NCI-H146 treated with DMSO at 0.1 percent for 48 hours (cell line): ENCODE measurements at regions not wholly inside any gene's neighbourhood (a gene's known extent, or its start where the extent isn't known, plus 50 kb on each side); places are given as distances from the start of the nearest gene placed in this dataset.

ENCODE experiments used
- DNase-seq: peaks from one replicate; lab custom pipeline; 2025; ENCODE audit not compliant: unreplicated experiment; lab: John Stamatoyannopoulos, UW

- DNase-seq = no peak
Observed at GRCh38 chr22:46064966-46065666, 85.2 kb upstream of the PPARA start.

- DNase-seq = no peak
Observed at GRCh38 chr22:46065691-46066454, 84.5 kb upstream of the PPARA start.

- no peak for DNase-seq
Observed at GRCh38 chr22:46066691-46067090, 83.6 kb upstream of the PPARA start.

DNA sequence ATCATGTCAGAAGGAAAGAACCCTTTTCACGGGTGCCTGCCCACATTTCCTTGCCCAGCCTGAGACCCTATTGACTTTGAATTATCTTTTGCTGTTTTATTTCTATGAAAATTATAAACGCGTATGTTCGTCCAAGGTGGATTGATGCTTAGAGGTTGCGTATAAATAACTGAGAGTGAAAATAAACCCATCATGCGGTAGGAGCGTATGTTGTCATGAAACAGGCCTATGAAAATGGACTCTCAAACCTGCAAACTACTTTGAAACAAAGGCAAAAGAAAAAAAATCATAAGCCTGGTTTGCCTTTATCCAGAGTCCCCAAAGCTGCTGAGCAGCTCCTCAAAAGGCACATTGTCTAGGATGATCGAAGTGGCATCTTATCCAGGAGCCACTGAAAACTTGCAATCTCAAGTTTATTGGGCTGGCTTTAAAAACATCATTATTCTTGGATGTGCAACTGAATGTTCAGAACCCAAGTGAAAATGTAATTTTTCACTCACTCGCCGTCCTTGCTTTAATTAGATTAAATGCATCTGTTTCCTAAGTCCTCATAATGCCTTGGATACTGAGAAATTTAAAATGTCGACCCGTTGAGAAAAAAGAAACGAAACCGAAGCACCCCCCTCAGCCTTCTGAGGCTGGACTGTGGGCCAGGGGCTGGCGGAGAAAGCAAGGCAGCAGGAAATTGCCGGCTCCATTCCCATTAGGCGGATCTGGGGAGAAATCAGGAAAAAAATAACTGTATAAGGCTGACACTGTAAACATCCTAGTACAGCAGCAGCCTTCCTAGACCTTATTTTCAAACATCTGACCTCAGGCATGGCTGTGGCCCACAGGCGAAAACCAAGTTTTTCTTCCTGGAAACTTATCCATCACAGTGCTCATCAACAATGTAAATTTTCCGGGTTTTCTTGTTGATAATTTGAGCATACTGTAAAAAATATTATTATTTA is 82.9 kb upstream of the PPARA start:
- no peak for DNase-seq

- no peak for DNase-seq
Observed at GRCh38 chr22:46068181-46068592, 82.1 kb upstream of the PPARA start.

- no peak for DNase-seq
Observed at GRCh38 chr22:46068593-46069491, 81.5 kb upstream of the PPARA start.

DNA sequence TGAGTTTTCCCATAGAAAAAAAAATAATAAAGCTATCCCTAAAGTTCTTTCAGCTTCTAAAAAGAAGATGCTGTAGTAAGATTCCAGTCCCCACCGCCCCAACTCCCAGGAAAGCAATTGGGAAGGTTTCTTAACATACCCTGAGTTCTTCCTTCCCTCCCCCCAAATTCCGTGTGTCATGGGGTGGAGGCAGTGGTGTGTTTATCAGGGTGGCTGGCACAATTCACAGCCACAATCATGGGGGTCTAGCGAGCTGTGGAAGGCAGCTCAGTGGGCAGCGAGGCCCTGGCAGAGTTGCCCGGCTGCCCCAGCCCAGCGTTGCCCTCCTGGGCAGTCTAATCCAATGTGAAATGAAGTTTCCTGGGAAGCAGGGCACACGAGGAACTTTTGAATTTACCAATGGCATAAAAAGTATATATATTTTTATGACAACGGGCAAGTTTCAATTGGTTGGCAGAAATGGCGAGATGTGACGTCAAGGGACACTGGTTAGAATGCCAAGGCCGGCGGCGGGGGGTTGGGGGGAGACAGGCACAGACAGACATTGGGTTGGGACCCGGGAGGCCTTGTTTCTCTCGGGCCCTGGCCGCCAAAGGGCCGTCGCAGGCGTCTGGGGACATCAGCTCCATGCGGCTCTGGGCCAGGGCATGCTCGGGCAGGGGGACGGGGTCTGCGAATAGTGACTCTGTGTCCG is 80.7 kb upstream of the PPARA start:
- peak; percentile 40 for DNase-seq

DNA sequence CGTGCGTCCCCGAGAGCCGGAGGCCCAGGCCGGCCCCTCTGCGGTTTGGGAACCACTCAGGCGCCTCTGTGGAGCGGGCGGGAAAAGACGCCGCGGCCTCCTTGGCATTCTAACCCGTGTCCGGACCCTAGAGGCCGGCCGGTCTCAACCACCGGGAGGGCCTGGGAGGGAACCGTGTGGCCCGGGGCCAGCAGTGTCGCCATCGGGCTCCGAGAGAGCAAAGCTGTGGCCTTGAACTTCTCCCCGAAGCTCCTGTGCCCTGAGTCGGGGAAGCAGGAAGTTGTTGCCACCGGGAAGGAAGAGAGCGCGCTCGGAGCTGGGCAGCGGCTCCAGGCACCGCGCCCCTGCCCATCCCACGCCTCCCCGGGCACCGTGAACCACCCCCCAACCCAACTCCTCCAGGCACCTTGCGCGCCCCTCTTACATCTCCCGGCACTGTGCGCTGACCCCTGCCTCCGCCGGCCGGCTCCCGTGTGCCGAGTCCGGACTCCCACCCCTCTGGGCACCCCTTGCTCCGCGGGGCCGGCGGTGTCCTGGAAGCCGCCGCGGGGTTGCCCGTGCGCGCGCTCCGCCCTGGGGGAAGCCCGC is 80.0 kb upstream of the PPARA start:
- no peak for DNase-seq

DNA sequence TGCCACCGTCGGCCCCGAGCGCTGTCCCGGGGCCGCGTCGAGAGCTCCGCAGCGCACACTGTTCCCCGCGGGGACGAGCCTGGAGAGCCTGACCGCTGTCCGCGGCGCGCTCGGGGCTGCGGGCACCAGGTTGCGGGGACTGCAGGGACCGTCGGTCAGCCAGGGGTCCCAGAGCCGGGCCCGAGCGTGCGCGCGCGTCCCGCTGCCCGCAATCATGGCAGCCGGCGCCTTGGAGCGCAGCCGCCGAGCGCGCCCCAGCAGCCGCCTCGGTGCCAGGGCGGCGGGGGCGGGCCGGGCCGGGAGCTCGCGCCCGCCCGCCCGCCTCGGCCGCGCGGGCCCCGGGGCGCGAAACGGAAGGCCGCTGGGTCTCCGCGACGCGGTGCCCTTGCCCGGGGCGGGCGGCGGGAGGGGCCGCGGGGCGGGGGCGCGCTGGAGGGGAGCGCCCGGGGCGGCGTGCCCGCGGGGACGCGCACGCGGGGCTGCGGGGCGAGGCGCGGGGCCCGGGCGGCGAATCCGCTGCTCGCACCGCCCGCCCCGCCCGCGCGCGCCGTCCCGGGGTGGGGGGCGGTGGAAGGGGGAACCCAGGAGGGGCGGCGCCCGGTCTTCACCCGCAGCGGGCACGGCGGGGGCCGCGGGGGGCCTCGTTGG is 79.4 kb upstream of the PPARA start:
- DNase-seq = no peak

- DNase-seq = peak; percentile 55
Observed at GRCh38 chr22:46071451-46072109, 78.7 kb upstream of the PPARA start.

DNA sequence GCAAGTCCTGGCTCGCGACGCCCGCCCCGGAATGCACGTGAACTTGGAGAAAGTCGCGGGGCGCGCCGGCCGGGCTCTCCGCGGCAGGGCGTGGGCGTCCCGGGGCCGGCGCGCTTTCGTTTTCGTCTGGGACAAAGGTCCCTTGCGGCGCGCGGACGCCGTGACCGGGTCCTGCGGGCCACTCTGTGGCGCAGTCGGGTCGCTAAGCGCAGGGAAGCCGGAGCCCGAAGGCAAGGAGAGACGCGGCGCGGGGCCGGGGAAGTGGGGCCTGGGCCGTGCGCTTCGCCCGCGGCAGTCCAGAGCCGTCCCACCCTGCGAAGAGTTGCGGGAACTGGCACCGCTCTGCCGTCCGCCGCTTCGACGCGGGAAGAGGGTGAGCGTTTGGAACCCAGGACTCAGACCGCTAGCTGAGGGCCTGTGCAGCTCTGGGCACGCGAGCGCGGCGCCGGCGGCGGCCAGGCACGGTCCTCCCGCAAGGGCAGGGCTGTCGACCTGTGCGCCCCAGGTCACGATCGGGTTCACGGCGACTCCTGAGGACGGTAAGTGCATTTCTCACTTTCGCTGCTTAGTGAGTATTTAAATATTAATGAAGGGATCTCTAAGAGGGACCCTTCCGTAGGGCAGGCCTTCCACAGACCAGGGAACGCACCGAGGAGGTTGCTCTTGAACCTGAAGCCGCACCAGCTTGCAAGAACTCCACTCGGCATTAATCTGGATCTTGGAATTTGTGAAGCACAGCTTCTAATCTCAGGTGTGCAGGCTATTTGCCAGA is 78.0 kb upstream of the PPARA start:
- DNase-seq = no peak

GRCh38 chr22:46072981-46073682 is 77.2 kb upstream of the PPARA start:
- DNase-seq = no peak

- DNase-seq = no peak
Observed at GRCh38 chr22:46073683-46074504, 76.4 kb upstream of the PPARA start.

DNA sequence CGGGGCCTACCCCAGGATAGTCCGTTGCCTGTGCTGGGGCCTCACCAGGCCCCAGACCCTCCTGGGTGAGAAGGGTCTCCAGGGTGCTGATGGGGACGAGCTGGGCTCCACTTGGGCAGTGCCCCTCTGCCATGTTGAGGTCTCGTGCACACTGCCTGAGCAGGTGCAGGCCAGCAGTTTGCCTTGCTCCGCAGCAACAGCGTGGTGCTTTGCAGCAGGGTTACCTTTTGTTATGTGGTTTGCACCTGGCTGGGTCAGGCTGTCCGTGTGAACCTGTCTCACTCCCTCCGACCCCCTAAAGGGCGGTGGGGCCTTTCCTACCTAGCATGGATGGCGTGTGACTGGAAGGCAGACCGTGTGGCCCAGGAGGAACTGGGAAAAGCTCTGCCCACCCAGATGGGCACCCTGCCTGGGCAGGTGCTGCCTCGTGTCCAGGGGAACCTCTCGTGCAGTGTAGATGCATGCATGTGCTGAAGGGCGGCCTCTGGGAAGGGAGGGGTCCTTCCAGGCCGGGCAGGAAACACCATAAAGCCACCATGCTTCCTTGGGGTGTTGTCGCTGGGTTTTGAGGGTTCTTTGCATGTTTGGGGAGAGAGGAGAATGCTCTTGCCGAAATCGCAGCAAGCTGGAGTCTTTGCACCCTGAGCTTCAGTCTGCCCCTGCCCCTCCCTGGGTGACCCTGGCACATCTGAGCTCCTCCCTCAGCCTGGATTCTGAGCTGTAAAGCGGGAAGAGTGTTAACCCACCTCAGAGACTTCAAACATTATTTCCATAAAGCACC is 75.4 kb upstream of the PPARA start:
- peak; percentile 76 for DNase-seq

DNA sequence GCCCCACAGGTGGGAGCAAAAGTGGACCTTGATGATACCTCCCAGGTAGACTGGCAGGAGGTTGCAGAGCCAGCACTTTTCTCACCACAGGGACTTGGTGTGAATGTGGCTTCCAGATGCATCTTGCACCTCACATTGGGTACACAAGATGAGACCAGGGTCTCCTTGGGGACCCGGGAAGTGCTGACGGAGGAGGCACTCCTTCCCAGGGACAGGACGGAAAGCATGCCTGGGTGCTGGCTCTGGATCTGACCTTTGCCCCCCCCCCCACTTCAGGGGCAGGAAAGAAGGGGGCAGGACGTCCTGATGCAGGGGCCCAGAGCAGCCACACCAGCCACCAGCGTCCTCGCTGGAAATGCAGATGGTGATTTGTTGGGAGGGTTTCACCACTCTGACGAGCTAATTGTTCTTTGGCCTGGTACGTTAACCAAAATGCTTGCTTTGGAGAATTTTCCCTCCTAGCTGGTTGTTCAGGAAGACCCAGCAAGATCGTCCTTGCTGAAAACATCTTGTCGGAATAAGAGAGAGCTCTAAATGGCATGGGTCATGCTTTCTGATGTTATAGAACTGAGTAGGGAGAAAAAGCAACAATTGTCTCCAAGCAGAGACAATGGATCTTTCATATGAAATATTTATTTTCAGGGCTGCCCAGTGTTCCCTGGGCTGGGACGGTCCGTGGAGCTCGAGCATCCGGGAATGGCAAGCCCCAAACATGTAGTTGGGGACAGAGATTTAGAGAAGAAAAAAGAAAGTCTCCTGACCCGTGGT is 74.4 kb upstream of the PPARA start:
- no peak for DNase-seq
